ENCODE measurements at regions not wholly inside any gene's neighbourhood (a gene's known extent, or its start where the extent isn't known, plus 50 kb on each side); places are given as distances from the start of the nearest gene placed in this dataset.

DNA sequence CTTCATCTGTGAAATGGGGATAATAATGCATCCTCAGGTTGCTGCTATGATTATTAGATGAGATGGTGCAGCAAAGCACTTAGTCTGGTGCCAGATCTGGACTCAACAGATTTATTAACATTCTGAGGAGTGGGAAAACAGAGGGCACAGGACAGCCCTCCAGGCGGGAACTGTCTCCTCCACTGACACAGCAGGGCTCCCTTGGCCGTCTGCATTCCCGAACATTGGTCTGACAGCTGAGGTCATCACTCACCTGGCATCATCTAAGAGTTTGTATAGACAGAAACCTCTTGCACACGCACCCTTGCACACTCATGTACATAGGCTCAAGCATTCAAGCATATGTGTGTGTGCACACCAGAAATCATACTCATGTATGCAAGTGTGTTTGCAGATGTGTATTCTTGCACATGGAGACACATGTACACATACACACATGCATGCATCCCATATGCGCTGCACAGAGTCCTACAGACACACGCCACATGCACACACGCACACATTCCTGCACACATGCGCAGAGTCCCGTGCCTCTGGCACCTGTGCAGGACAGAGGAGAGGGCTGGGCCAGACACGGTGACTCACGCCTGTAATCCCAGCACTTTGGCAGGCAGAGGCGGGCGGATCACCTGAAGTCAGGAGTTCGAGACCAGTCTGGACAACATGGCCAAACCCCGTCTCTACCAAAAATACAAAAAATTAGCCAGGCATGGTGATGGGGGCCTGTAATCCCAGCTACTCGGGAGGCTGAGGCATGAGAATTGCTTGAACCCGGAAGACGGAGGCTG lies 173.3 kb upstream of the GLI2 start:
- H3K4me3 ChIP-seq: no peak overlapping the region
- H3K9me3 ChIP-seq: no peaks in the 10 kb centered on the region
- H3K27me3 ChIP-seq: no peaks in the 10 kb centered on the region
- DNase-seq (ENCODE audit: low spot score in 2 of 2): no peak
- TF ChIP-seq POLR2A (IDR thresholded peaks at IDR 0.05) (no peak), EP300 (IDR thresholded peaks at IDR 0.05) (no peak)
- TF ChIP-seq, protein P1, sequence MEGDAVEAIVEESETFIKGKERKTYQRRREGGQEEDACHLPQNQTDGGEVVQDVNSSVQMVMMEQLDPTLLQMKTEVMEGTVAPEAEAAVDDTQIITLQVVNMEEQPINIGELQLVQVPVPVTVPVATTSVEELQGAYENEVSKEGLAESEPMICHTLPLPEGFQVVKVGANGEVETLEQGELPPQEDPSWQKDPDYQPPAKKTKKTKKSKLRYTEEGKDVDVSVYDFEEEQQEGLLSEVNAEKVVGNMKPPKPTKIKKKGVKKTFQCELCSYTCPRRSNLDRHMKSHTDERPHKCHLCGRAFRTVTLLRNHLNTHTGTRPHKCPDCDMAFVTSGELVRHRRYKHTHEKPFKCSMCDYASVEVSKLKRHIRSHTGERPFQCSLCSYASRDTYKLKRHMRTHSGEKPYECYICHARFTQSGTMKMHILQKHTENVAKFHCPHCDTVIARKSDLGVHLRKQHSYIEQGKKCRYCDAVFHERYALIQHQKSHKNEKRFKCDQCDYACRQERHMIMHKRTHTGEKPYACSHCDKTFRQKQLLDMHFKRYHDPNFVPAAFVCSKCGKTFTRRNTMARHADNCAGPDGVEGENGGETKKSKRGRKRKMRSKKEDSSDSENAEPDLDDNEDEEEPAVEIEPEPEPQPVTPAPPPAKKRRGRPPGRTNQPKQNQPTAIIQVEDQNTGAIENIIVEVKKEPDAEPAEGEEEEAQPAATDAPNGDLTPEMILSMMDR (IDR thresholded peaks at IDR 0.05): no peak
- H3K36me3 ChIP-seq: no peaks in the 10 kb centered on the region
- WGBS, 2 donors: 96 to 97% methylated on average over 15 to 18 of the region's 18 CpGs
- H3K4me1 ChIP-seq: peaks cover 0 to 29% (median 5%) of the 10 kb centered on the region in 4 donors
- no peak overlapping the region for H3K27ac ChIP-seq

DNA sequence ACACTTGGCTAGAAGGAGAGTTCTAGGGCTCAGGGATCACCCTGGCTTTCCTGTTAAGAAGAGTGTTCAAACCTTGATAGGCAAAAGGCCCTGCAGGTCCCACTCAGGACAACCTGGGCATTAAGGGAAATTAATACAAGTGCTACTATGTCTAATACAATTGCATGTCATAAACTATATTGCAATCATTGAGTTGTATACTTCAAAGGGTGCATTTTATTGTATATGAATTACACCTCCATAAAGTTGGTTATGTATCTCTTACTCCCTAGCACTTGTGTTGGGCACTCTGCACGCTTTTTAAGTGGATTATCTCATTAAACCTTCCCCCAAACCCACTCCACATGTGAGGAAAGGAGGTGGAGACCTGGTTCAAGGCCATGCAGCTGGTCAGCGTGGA lies 172.1 kb upstream of the GLI2 start:
- no peak for DNase-seq (ENCODE audit: low spot score in 2 of 2)
- no peak overlapping the region for H3K27ac ChIP-seq
- no peaks in the 10 kb centered on the region for H3K36me3 ChIP-seq
- no peaks in the 10 kb centered on the region for H3K9me3 ChIP-seq
- TF ChIP-seq POLR2A (IDR thresholded peaks at IDR 0.05) (no peak), EP300 (IDR thresholded peaks at IDR 0.05) (no peak)
- TF ChIP-seq, protein P1 (IDR thresholded peaks at IDR 0.05): no peak
- H3K27me3 ChIP-seq: no peaks in the 10 kb centered on the region
- no peak overlapping the region for H3K4me3 ChIP-seq
- 91 to 92% methylated on average over 2 of the region's 2 CpGs for WGBS, 2 donors
- peaks cover 0 to 36% (median 5%) of the 10 kb centered on the region in 4 donors for H3K4me1 ChIP-seq

DNA sequence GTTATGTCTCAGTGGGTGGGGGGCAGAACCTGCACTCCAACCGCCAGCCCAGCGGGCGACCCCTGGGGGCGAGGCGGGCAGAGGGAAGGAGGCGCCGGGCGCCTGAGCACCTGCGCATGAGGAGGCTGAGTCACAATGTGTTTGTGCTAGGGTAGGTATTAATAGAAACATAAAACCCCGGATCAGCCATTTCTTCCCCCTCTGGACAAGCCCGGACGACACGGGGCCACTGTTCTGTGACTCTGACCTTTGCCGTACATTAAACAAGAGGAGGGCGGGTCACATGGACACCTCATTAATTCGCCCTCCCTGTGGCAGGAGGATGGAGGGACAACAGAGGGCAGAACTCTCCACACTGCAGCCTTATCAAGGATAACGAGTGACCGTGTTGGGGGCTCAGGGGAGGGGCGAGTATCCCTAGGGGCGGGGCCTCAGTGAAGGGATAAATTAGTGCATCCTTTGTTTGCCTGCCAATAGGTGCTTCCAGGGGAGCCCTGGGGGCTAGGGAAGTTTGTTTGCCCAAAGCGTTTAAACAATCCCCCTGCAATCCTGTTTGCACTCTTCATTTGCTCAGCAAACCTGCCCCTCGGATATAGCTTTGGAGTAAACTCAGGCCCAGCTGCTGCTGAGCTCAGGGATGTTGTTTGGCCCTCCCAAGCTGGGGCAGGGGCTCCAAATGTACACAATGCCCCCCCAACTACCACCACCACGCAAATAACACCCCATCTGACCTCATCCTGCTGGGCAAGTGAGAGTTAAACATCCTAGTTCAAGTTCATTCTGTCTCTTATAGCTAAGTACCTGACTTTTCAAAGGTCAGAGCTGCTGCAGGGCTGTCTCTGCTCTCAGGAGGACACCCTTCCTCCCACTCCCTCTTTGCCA lies 171.2 kb upstream of the GLI2 start:
- DNase-seq (ENCODE audit: low spot score in 2 of 2): no peak

DNA sequence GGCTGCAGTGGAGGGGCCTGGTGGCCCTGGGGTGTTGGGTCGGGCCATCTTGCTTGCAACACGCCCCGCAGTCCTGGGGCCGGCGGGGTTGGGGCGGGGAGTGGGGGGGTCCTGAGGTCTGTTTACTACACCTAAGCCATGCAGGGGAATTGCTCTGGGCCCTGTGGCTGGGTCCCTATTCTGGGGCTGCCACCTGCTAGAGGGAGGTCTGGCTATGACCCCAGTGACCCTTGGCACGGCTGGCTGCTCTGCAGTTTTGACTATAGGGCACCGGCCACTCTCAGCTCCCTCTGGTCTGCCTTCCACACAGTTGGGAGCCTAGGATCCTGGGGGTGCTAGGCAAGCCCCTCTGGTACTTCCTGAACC lies 170.6 kb upstream of the GLI2 start:
- no peak overlapping the region for H3K4me3 ChIP-seq
- TF ChIP-seq, protein P1 (IDR thresholded peaks at IDR 0.05): no peak
- no peak for TF ChIP-seq EP300 (IDR thresholded peaks at IDR 0.05)
- TF ChIP-seq POLR2A (IDR thresholded peaks at IDR 0.05): no peak
- peaks cover 0 to 36% (median 5%) of the 10 kb centered on the region in 4 donors for H3K4me1 ChIP-seq
- DNase-seq (ENCODE audit: low spot score in 2 of 2): no peak
- no peaks in the 10 kb centered on the region for H3K27me3 ChIP-seq
- no peaks in the 10 kb centered on the region for H3K36me3 ChIP-seq
- H3K9me3 ChIP-seq: no peaks in the 10 kb centered on the region
- WGBS, 2 donors: 57 to 80% methylated on average over 1 to 6 of the region's 8 CpGs
- no peak overlapping the region for H3K27ac ChIP-seq

More for the DNA sequence above, 171.2 kb upstream of the GLI2 start:
- no peak overlapping the region for H3K27ac ChIP-seq
- H3K4me1 ChIP-seq: peaks cover 0 to 36% (median 5%) of the 10 kb centered on the region in 4 donors
- no peak overlapping the region for H3K4me3 ChIP-seq
- TF ChIP-seq EP300 (IDR thresholded peaks at IDR 0.05): no peak
- no peaks in the 10 kb centered on the region for H3K36me3 ChIP-seq
- WGBS, 2 donors: 65% methylated on average over 23 of the region's 23 CpGs
- no peaks in the 10 kb centered on the region for H3K27me3 ChIP-seq
- H3K9me3 ChIP-seq: no peaks in the 10 kb centered on the region

DNA sequence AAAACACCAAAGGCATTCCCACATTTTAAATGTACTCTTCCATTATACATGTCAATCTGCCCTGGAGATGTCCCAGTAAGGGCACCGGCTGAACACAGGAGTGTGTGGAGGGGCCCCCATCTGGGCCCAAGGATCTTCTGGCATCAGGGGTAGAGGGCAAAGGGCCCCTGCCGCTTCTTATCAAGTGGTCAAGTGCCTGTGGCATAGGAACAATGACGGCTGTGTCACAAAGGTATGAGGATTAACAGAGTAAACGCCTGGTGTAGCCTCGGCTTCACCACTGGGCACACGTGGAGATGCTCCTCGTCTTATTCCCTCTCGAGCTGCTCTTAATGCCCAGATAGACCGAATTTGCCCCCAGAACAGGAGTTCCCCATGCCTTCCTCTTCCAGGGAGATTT lies 169.7 kb upstream of the GLI2 start:
- Histone ChIP-seq H3K36me3 (no peaks in the 10 kb centered on the region), H3K27me3 (no peaks in the 10 kb centered on the region), H3K4me3 (no peak overlapping the region), H3K4me1 (peaks cover 0 to 36% (median 5%) of the 10 kb centered on the region in 4 donors), H3K27ac (peak overlapping the region in 2 of 4 donors; percentile 50 to 51), H3K9me3 (no peaks in the 10 kb centered on the region)
- no peak for DNase-seq (ENCODE audit: low spot score in 2 of 2)
- WGBS, 2 donors: 86 to 97% methylated on average over 9 of the region's 9 CpGs
- TF ChIP-seq EP300 (IDR thresholded peaks at IDR 0.05) (no peak), POLR2A (IDR thresholded peaks at IDR 0.05) (no peak)
- TF ChIP-seq, protein P1 (IDR thresholded peaks at IDR 0.05): no peak
